ENCODE measurements at regions not wholly inside any gene's neighbourhood (a gene's known extent, or its start where the extent isn't known, plus 50 kb on each side); places are given as distances from the start of the nearest gene placed in this dataset.

DNA sequence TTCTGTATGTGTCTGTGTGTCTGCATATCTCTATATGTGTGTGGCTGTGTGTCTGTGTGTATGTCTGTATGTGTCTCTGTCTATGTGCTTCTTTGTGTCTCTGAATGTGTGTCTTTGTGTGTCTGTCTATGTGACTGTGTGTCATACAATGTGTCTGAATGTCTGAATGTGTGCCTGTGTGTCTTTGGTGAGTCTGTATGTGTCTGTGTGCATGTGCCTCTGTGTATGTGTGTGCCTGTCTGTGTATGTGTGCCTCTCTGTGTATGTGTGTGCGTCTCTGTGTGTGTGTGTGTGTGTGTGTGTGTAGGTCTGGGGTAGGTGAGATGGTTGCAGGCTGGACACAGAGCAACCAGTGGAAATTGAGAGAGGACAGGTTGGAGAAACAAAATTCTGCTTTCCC lies 435.3 kb downstream of the ARHGEF28 start:
- intact Hi-C loops (cut with micrococcal nuclease) = loop anchor here (5.0 kb wide), 3 partner anchors 36 to 181 kb away; no protein-coding TSS in a partner anchor
- H2AFZ ChIP-seq (ENCODE audit: low read length) = no peak overlapping the region
- no peaks in the 10 kb centered on the region for H3F3A ChIP-seq (ENCODE audit: low read length, unreplicated experiment)
- DNase-seq (no peak), ATAC-seq (no peak)
- no peaks in the 10 kb centered on the region for H3K36me3 ChIP-seq (ENCODE audit: low read depth, low read length)
- H3K9me2 ChIP-seq (replicated peaks; ENCODE audit: low read length) = no peaks in the 10 kb centered on the region
- BruUV-seq (replicated peaks) = no TSS peak
- H4K20me1 ChIP-seq (ENCODE audit: low read length) = no peaks in the 10 kb centered on the region
- no peaks in the 10 kb centered on the region for H3K79me2 ChIP-seq (ENCODE audit: low read length)
- no peak overlapping the region for H3K9ac ChIP-seq (ENCODE audit: low read length)
- no peaks in the 10 kb centered on the region for H3K27me3 ChIP-seq (ENCODE audit: low read length)
- H3K4me1 ChIP-seq (ENCODE audit: insufficient read depth, low read length) = peaks cover 26% of the 10 kb centered on the region
- TF ChIP-seq EZH2phosphoT487 (IDR thresholded peaks at IDR 0.05; ENCODE audit: borderline replicate concordance, low read length) (no peak), EZH2 (IDR thresholded peaks at IDR 0.05; ENCODE audit: low read length, unreplicated experiment) (no peak)
- TF ChIP-seq, protein P1, sequence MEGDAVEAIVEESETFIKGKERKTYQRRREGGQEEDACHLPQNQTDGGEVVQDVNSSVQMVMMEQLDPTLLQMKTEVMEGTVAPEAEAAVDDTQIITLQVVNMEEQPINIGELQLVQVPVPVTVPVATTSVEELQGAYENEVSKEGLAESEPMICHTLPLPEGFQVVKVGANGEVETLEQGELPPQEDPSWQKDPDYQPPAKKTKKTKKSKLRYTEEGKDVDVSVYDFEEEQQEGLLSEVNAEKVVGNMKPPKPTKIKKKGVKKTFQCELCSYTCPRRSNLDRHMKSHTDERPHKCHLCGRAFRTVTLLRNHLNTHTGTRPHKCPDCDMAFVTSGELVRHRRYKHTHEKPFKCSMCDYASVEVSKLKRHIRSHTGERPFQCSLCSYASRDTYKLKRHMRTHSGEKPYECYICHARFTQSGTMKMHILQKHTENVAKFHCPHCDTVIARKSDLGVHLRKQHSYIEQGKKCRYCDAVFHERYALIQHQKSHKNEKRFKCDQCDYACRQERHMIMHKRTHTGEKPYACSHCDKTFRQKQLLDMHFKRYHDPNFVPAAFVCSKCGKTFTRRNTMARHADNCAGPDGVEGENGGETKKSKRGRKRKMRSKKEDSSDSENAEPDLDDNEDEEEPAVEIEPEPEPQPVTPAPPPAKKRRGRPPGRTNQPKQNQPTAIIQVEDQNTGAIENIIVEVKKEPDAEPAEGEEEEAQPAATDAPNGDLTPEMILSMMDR (conservative IDR thresholded peaks at IDR 0.05; ENCODE audit: low read depth, low read length) = no peak
- no peak overlapping the region for H3K27ac ChIP-seq (ENCODE audit: low read length)
- H3K4me2 ChIP-seq (ENCODE audit: low read length) = no peak overlapping the region
- ChIA-PET POLR2A (ENCODE audit: unreplicated experiment) (no interaction called here), CTCF (no interaction called here)
- H3K9me3 ChIP-seq (ENCODE audit: low read length) = no peaks in the 10 kb centered on the region
- no peak overlapping the region for H3K4me3 ChIP-seq (ENCODE audit: low read length)

DNA sequence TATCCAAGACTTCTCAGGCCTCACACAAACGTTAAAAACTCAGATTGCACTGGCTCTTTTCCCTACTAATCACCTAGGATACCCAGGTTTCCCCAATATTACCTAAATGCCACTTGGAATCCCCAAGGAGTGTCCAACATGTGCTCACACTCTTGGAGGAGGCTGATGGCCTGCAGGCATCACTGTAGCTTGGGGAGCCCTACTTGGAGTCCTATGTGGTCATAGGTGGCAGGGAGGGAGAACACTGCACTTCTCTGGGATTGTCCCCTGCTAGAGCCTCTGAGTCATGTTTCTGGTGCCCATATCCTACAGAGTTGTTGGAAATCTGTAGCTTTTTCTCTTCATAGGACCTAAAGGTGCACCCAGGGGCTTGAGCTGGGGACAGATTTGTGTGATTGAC lies 433.7 kb downstream of the ARHGEF28 start:
- no peak for DNase-seq
- ChIA-PET POLR2A (ENCODE audit: unreplicated experiment) (no interaction called here), CTCF (no interaction called here)
- Histone ChIP-seq H3K4me3 (ENCODE audit: low read length) (no peak overlapping the region), H3K36me3 (ENCODE audit: low read depth, low read length) (no peaks in the 10 kb centered on the region), H4K20me1 (ENCODE audit: low read length) (no peaks in the 10 kb centered on the region), H2AFZ (ENCODE audit: low read length) (no peak overlapping the region), H3K27ac (ENCODE audit: low read length) (no peak overlapping the region), H3K4me1 (ENCODE audit: insufficient read depth, low read length) (peaks cover 19% of the 10 kb centered on the region), H3K9me2 (replicated peaks; ENCODE audit: low read length) (no peaks in the 10 kb centered on the region), H3K27me3 (ENCODE audit: low read length) (no peaks in the 10 kb centered on the region), H3F3A (ENCODE audit: low read length, unreplicated experiment) (no peaks in the 10 kb centered on the region), H3K9me3 (ENCODE audit: low read length) (no peaks in the 10 kb centered on the region), H3K4me2 (ENCODE audit: low read length) (no peak overlapping the region), H3K9ac (ENCODE audit: low read length) (no peak overlapping the region), H3K79me2 (ENCODE audit: low read length) (no peaks in the 10 kb centered on the region)
- intact Hi-C loops (cut with micrococcal nuclease) = loop anchor here (5.0 kb wide), 4 partner anchors 38 to 183 kb away; no protein-coding TSS in a partner anchor
- no TSS peak for BruUV-seq (replicated peaks)
- TF ChIP-seq, protein P1 (conservative IDR thresholded peaks at IDR 0.05; ENCODE audit: low read depth, low read length) = no peak
- TF ChIP-seq EZH2 (IDR thresholded peaks at IDR 0.05; ENCODE audit: low read length, unreplicated experiment) = no peak
- TF ChIP-seq EZH2phosphoT487 (IDR thresholded peaks at IDR 0.05; ENCODE audit: borderline replicate concordance, low read length) = no peak
- ATAC-seq = no peak

DNA sequence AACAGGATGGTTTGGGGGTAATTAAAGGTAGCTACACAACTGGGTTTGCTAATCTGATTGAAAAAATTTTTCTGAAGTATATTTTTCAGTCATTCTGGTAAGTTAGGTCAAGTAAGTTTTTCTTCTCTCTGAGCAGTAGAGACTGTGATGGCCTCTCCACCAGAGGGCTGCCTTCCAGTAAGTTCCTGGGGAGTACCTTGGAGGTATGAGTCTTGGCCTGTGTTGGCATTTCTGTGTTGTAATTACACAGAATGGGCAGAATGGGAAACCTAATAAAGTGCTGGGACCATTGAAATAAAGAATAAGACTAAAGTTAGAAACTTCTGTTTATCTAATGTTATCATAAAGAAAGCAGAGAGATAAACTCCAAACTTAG lies 430.8 kb downstream of the ARHGEF28 start:
- intact Hi-C loops (cut with micrococcal nuclease) = loop anchor here (1.0 to 5.0 kb wide), 2 partner anchors 69 to 586 kb away; no protein-coding TSS in a partner anchor
- CTCF ChIA-PET = no interaction called here
- BruUV-seq (replicated peaks) = no TSS peak
- POLR2A ChIA-PET (ENCODE audit: unreplicated experiment) = no interaction called here
- H2AFZ ChIP-seq (ENCODE audit: low read length) = no peak overlapping the region
- TF ChIP-seq, protein P1 (conservative IDR thresholded peaks at IDR 0.05; ENCODE audit: low read depth, low read length) = peak; percentile 64
- TF ChIP-seq EZH2 (IDR thresholded peaks at IDR 0.05; ENCODE audit: low read length, unreplicated experiment) = no peak
- H3K4me1 ChIP-seq (ENCODE audit: insufficient read depth, low read length) = peaks cover 4% of the 10 kb centered on the region; the same call in 1 of the 2 replicates
- no peaks in the 10 kb centered on the region for H3K9me2 ChIP-seq (replicated peaks; ENCODE audit: low read length)
- H3F3A ChIP-seq (ENCODE audit: low read length, unreplicated experiment) = no peaks in the 10 kb centered on the region
- no peaks in the 10 kb centered on the region for H3K27me3 ChIP-seq (ENCODE audit: low read length)
- DNase-seq = peak; percentile 51
- no peaks in the 10 kb centered on the region for H3K9me3 ChIP-seq (ENCODE audit: low read length)
- no peak overlapping the region for H3K4me2 ChIP-seq (ENCODE audit: low read length)
- H3K36me3 ChIP-seq (ENCODE audit: low read depth, low read length) = no peaks in the 10 kb centered on the region
- no peak overlapping the region for H3K4me3 ChIP-seq (ENCODE audit: low read length)
- no peak overlapping the region for H3K27ac ChIP-seq (ENCODE audit: low read length)
- H3K79me2 ChIP-seq (ENCODE audit: low read length) = no peaks in the 10 kb centered on the region
- ATAC-seq = peak; percentile 81
- no peaks in the 10 kb centered on the region for H4K20me1 ChIP-seq (ENCODE audit: low read length)
- no peak overlapping the region for H3K9ac ChIP-seq (ENCODE audit: low read length)
